Mucosa of rectum (tissue), 2 donors: ENCODE measurements at regions not wholly inside any gene's neighbourhood (a gene's known extent, or its start where the extent isn't known, plus 50 kb on each side); places are given as distances from the start of the nearest gene placed in this dataset.

Experiments used
- H3K27ac ChIP-seq, 2 donors: one replicate each; pipeline ENCODE4 v1.7.0; 2013; ENCODE audit warnings: inconsistent platforms in 2 of 2, low read depth in 2 of 2, low read length in 2 of 2
- H3K27me3 ChIP-seq, 2 donors: one replicate each; pipeline ENCODE4 v1.7.0; 2013; ENCODE audit warnings: low read length in 2 of 2; ENCODE audit not compliant: control insufficient read depth in 2 of 2, insufficient read depth in 2 of 2
- H3K36me3 ChIP-seq, 2 donors: one replicate each; pipeline ENCODE4 v1.7.0; 2013; ENCODE audit warnings: low read length in 2 of 2; ENCODE audit not compliant: control insufficient read depth in 2 of 2, insufficient read depth in 2 of 2
- H3K4me1 ChIP-seq, 2 donors: one replicate each; pipeline ENCODE4 v1.7.0; 2013; ENCODE audit warnings: low read length in 2 of 2, mild to moderate bottlenecking in 1 of 2; ENCODE audit not compliant: control insufficient read depth in 2 of 2, insufficient read depth in 2 of 2
- H3K4me3 ChIP-seq, 2 donors: one replicate each; pipeline ENCODE4 v1.7.0; 2013; ENCODE audit warnings: low read length in 2 of 2
- H3K9ac ChIP-seq, 2 donors: one replicate each; pipeline ENCODE4 v1.7.0; 2013; ENCODE audit warnings: low read length in 2 of 2, low read depth in 1 of 2, mild to moderate bottlenecking in 1 of 2
- H3K9me3 ChIP-seq, 2 donors: one replicate each; pipeline ENCODE4 v1.7.0; 2013; ENCODE audit warnings: low read length in 2 of 2; ENCODE audit not compliant: control insufficient read depth in 2 of 2
- donor health status: healthy.
- donor health status: Normal muscosa, but diverticular disease.

- no peaks in the 10 kb centered on the region for H3K4me1 ChIP-seq
- H3K27me3 ChIP-seq = no peaks in the 10 kb centered on the region
- no peak overlapping the region for H3K4me3 ChIP-seq
- H3K9ac ChIP-seq = no peak overlapping the region
- H3K9me3 ChIP-seq = no peaks in the 10 kb centered on the region
- no peak overlapping the region for H3K27ac ChIP-seq
- no peaks in the 10 kb centered on the region for H3K36me3 ChIP-seq
These were observed 877.1 kb downstream of the HACE1 start for GRCh38 chr6:103982574-103982973.

DNA sequence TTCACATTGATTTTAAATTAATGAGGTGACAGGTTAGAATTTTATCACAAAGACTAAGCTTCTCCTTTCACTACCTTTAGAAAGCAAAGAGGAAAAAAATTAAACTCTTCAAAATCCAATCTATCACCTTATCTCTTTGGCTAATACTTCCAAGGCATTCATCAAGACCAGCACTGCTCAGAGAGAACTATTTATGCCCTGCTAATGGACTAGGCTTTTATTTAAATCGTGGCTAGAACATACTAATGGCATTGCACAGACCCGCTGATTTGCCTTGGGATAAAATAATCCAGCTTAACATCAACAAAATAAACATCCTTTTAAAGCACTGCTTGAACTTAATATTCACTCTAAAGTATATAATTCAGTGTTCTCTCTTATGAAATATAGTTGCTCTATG lies 880.4 kb downstream of the HACE1 start:
- Histone ChIP-seq H3K4me1 (no peaks in the 10 kb centered on the region), H3K36me3 (no peaks in the 10 kb centered on the region), H3K9me3 (no peaks in the 10 kb centered on the region), H3K4me3 (no peak overlapping the region), H3K27me3 (no peaks in the 10 kb centered on the region), H3K9ac (no peak overlapping the region), H3K27ac (no peak overlapping the region)

DNA sequence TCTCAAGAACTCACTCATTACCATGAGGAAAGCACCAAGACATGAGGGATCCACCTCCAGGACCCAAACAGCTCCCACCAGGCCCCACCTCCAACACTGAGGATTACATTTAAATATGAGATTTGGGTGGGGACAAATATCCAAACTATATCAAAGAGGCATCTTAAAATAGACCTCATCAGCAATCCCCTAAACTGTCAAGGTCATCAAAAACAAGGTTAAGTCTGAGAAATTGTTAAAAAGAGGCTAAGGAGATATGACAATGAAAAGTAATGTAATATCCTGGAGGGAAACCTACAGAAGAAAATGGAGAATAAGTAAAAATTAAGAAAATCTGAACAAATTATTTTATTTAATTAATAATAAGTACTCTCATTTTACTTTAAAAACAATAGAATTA lies 922.3 kb downstream of the HACE1 start:
- Histone ChIP-seq H3K9me3 (no peaks in the 10 kb centered on the region), H3K9ac (no peak overlapping the region), H3K36me3 (no peaks in the 10 kb centered on the region), H3K27ac (no peak overlapping the region), H3K4me1 (no peaks in the 10 kb centered on the region), H3K4me3 (no peak overlapping the region), H3K27me3 (no peaks in the 10 kb centered on the region)

DNA sequence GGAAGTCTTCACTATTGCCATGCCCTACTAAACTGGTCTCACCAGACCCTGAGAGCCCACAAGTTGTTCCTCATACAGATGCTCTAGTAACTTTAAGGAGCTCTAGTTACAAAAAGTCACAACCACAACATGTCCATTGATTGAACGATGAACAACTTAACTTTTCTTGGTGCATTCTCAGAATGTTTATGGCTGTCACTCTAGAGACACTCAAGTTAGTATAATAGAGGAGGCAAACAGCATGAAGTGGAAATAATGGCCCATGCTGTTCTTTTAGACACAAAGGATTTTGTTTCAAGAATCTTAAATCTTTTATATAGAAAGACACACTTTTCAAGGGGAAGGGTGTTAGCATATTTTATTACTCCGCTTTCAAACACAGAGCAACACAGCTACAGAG lies 934.4 kb downstream of the HACE1 start:
- Histone ChIP-seq H3K36me3 (no peaks in the 10 kb centered on the region), H3K27ac (no peak overlapping the region), H3K9me3 (peaks cover 0 to 2% of the 10 kb centered on the region in 2 donors), H3K4me3 (no peak overlapping the region), H3K9ac (no peak overlapping the region), H3K27me3 (no peaks in the 10 kb centered on the region), H3K4me1 (no peaks in the 10 kb centered on the region)

GRCh38 chr6:103910018-103910417 lies 949.7 kb downstream of the HACE1 start:
- Histone ChIP-seq H3K27ac (no peak overlapping the region), H3K4me3 (no peak overlapping the region), H3K4me1 (no peaks in the 10 kb centered on the region), H3K36me3 (no peaks in the 10 kb centered on the region), H3K9me3 (no peaks in the 10 kb centered on the region), H3K27me3 (no peaks in the 10 kb centered on the region), H3K9ac (no peak overlapping the region)

GRCh38 chr6:103908898-103909297 lies 950.8 kb downstream of the HACE1 start:
- H3K4me3 ChIP-seq = no peak overlapping the region
- H3K9ac ChIP-seq = no peak overlapping the region
- H3K27me3 ChIP-seq = no peaks in the 10 kb centered on the region
- no peaks in the 10 kb centered on the region for H3K4me1 ChIP-seq
- no peaks in the 10 kb centered on the region for H3K9me3 ChIP-seq
- H3K27ac ChIP-seq = no peak overlapping the region
- H3K36me3 ChIP-seq = no peaks in the 10 kb centered on the region

DNA sequence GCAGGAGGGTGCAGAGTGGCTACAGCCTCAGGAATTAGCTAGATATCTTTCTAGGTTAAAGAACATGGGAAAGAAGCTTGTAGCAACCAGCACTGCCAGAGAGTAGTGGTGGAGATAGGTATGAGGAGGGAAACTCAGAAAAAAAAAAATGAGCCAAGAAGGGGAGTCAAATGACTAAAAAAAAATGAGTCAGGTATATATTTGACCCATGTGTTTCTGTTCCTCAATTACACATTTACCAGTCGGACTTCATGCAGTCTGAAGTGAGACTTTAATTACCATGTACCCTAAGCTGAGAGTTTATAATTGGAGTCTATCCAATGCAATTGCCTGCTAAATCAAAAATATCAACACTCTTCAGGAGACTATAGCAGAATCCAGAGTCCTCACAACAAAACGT lies 964.6 kb downstream of the HACE1 start:
- H3K9ac ChIP-seq = no peak overlapping the region
- no peaks in the 10 kb centered on the region for H3K9me3 ChIP-seq
- no peaks in the 10 kb centered on the region for H3K27me3 ChIP-seq
- H3K4me1 ChIP-seq = no peaks in the 10 kb centered on the region
- no peak overlapping the region for H3K4me3 ChIP-seq
- no peaks in the 10 kb centered on the region for H3K36me3 ChIP-seq
- no peak overlapping the region for H3K27ac ChIP-seq

- Histone ChIP-seq H3K36me3 (no peaks in the 10 kb centered on the region), H3K9ac (no peak overlapping the region), H3K4me1 (no peaks in the 10 kb centered on the region), H3K27ac (no peak overlapping the region), H3K9me3 (no peaks in the 10 kb centered on the region), H3K4me3 (no peak overlapping the region), H3K27me3 (no peaks in the 10 kb centered on the region)
These were observed 966.6 kb downstream of the HACE1 start for GRCh38 chr6:103893141-103893581.

- H3K4me3 ChIP-seq = no peak overlapping the region
- H3K36me3 ChIP-seq = no peaks in the 10 kb centered on the region
- no peaks in the 10 kb centered on the region for H3K4me1 ChIP-seq
- H3K27ac ChIP-seq = no peak overlapping the region
- no peaks in the 10 kb centered on the region for H3K9me3 ChIP-seq
- no peaks in the 10 kb centered on the region for H3K27me3 ChIP-seq
- no peak overlapping the region for H3K9ac ChIP-seq
These were observed 972.8 kb downstream of the HACE1 start for GRCh38 chr6:103886951-103887350.

DNA sequence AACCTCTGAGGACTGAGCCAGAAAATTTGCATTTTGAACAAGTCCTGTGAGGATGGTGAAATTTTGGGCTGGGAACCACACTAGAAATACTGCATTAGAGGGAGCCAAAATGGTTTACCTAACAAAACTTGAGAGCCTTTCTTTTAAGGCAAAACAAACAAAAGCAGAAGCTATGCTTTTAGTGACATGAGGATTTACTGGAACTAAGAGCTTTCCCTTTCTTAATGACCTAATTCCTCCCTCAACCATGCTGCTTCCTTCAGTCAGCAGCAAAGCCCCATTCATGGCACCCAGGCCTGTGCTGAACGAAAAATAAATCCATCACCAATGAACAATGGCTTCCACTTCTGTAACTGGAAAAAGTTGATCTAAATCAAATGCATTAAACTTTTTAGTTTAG lies 974.3 kb downstream of the HACE1 start:
- Histone ChIP-seq H3K4me3 (no peak overlapping the region), H3K36me3 (no peaks in the 10 kb centered on the region), H3K9me3 (no peaks in the 10 kb centered on the region), H3K27me3 (no peaks in the 10 kb centered on the region), H3K9ac (no peak overlapping the region), H3K27ac (no peak overlapping the region), H3K4me1 (no peaks in the 10 kb centered on the region)

- Histone ChIP-seq H3K27ac (no peak overlapping the region), H3K4me1 (no peaks in the 10 kb centered on the region), H3K9ac (no peak overlapping the region), H3K9me3 (no peaks in the 10 kb centered on the region), H3K36me3 (no peaks in the 10 kb centered on the region), H3K4me3 (no peak overlapping the region), H3K27me3 (no peaks in the 10 kb centered on the region)
These were observed 979.9 kb downstream of the HACE1 start for GRCh38 chr6:103879800-103880199.
